HepG2 (cell line): ENCODE measurements at regions not wholly inside any gene's neighbourhood (a gene's known extent, or its start where the extent isn't known, plus 50 kb on each side); places are given as distances from the start of the nearest gene placed in this dataset.
A peak's percentile ranks its signal among the peaks of the same experiment; 100 is the strongest.

ENCODE experiments used
- ERF ChIP-seq: IDR thresholded peaks from 2 replicates; pipeline ENCODE4 v1.6.1; 2018; ENCODE audit warnings: missing biosample characterization, missing genetic modification reagents
- ETV6 ChIP-seq: sonication (generic); formaldehyde crosslinking; conservative IDR thresholded peaks from 2 replicates; pipeline ENCODE4 v1.4.0; 2020; ENCODE audit warnings: missing genetic modification reagents
- HOXD1 ChIP-seq: sonication (generic); formaldehyde crosslinking; IDR thresholded peaks from 2 replicates; pipeline ENCODE4 v1.5.0; 2020; ENCODE audit warnings: missing genetic modification reagents
- LCORL ChIP-seq, 2 experiments: fragments of 450-650 bp in 1 of 2; sonication (generic) in 1 of 2; formaldehyde crosslinking in 1 of 2; IDR thresholded peaks; 2 replicates each; pipeline versions ENCODE4 v1.5.0 to v1.6.1; 2017 to 2020; ENCODE audit warnings: antibody characterized with exemption in 1 of 2, missing genetic modification reagents in 1 of 2
- NFRKB ChIP-seq: fragments of 450-650 bp; IDR thresholded peaks from 2 replicates; pipeline ENCODE4 v1.6.1; 2017
- ZBTB3 ChIP-seq: sonication (generic); formaldehyde crosslinking; IDR thresholded peaks from 2 replicates; pipeline ENCODE4 v1.4.0; 2020; ENCODE audit warnings: low read depth, mild to moderate bottlenecking, moderate library complexity, missing genetic modification reagents, borderline replicate concordance
- ZFYVE20 ChIP-seq: sonication (generic); formaldehyde crosslinking; IDR thresholded peaks from 2 replicates; pipeline ENCODE4 v1.8.0; 2023; ENCODE audit warnings: low read depth, mild to moderate bottlenecking, moderate library complexity, missing genetic modification reagents, borderline replicate concordance
- ZNF703 ChIP-seq: sonication (generic); formaldehyde crosslinking; IDR thresholded peaks from 2 replicates; pipeline ENCODE4 v1.5.1; 2020; ENCODE audit warnings: missing genetic modification reagents, mild to moderate bottlenecking, moderate library complexity, borderline replicate concordance
- ZNF737 ChIP-seq: sonication (generic); formaldehyde crosslinking; IDR thresholded peaks from 2 replicates; pipeline ENCODE4 v1.5.0; 2020; ENCODE audit warnings: missing genetic modification reagents, mild to moderate bottlenecking, borderline replicate concordance
- ZNF776 ChIP-seq: sonication (generic); formaldehyde crosslinking; IDR thresholded peaks from 2 replicates; pipeline ENCODE4 v1.4.0; 2020; ENCODE audit warnings: mild to moderate bottlenecking, missing genetic modification reagents
- TF ChIP-seq, protein P1 (sequence below), 2 experiments: sonication (generic) in 1 of 2; formaldehyde crosslinking in 1 of 2; IDR thresholded peaks; 2 replicates each; pipeline versions ENCODE4 v1.6.1 to v1.9.0; 2014 to 2022; ENCODE audit warnings: antibody characterized with exemption in 1 of 2, borderline replicate concordance in 1 of 2, inconsistent platforms in 1 of 2, low read depth in 1 of 2, missing genetic modification reagents in 1 of 2
- TF ChIP-seq, protein P2 (sequence below): sonication (generic); formaldehyde crosslinking; IDR thresholded peaks from 2 replicates; pipeline ENCODE4 v1.5.0; 2020; ENCODE audit warnings: missing genetic modification reagents, mild to moderate bottlenecking, borderline replicate concordance
- TF ChIP-seq, protein P3 (sequence below): sonication (generic); formaldehyde crosslinking; conservative IDR thresholded peaks from 2 replicates; pipeline ENCODE4 v1.8.0; 2022; ENCODE audit warnings: missing genetic modification reagents
- TF ChIP-seq, protein P4 (sequence below): sonication (generic); formaldehyde crosslinking; IDR thresholded peaks from 2 replicates; pipeline ENCODE4 v1.5.0; 2020; ENCODE audit warnings: mild to moderate bottlenecking, missing genetic modification reagents

DNA sequence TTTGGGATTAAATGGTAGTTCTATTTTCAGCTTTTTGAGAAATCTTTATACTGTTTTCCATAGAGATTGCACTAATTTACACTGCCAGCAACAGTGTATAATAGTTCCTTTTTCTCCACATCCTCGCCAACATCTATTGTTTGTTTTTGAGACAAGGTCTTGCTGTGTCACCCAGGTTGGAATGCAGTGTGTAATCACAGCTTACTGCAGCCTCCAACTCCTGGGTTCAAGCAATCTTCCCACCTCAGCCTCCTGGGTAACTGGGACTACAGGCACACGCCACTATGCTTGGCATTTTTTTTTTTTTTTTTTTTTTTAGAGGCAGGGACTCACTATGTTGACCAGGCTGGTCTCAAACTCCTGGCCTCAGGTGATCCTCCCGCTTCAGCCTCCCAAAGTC is 164.5 kb upstream of the CXADR start (continued):
- TF ChIP-seq, protein P1, sequence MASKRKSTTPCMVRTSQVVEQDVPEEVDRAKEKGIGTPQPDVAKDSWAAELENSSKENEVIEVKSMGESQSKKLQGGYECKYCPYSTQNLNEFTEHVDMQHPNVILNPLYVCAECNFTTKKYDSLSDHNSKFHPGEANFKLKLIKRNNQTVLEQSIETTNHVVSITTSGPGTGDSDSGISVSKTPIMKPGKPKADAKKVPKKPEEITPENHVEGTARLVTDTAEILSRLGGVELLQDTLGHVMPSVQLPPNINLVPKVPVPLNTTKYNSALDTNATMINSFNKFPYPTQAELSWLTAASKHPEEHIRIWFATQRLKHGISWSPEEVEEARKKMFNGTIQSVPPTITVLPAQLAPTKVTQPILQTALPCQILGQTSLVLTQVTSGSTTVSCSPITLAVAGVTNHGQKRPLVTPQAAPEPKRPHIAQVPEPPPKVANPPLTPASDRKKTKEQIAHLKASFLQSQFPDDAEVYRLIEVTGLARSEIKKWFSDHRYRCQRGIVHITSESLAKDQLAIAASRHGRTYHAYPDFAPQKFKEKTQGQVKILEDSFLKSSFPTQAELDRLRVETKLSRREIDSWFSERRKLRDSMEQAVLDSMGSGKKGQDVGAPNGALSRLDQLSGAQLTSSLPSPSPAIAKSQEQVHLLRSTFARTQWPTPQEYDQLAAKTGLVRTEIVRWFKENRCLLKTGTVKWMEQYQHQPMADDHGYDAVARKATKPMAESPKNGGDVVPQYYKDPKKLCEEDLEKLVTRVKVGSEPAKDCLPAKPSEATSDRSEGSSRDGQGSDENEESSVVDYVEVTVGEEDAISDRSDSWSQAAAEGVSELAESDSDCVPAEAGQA (IDR thresholded peaks at IDR 0.05; ENCODE audit: low read depth) = no peak
- TF ChIP-seq, protein P1 (CRISPR knock-in tag; IDR thresholded peaks at IDR 0.05; ENCODE audit: borderline replicate concordance) = no peak
- TF ChIP-seq, protein P2, sequence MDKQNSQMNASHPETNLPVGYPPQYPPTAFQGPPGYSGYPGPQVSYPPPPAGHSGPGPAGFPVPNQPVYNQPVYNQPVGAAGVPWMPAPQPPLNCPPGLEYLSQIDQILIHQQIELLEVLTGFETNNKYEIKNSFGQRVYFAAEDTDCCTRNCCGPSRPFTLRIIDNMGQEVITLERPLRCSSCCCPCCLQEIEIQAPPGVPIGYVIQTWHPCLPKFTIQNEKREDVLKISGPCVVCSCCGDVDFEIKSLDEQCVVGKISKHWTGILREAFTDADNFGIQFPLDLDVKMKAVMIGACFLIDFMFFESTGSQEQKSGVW (CRISPR knock-in tag) = no peak
- TF ChIP-seq HOXD1 (CRISPR knock-in tag) = no peak
- TF ChIP-seq ETV6 = no peak
- TF ChIP-seq ZBTB3 (CRISPR knock-in tag) = no peak
- TF ChIP-seq ERF = no peak
- no peak for TF ChIP-seq LCORL (IDR thresholded peaks at IDR 0.05)
- no peak for TF ChIP-seq LCORL (CRISPR knock-in tag; IDR thresholded peaks at IDR 0.05)
- TF ChIP-seq, protein P3, sequence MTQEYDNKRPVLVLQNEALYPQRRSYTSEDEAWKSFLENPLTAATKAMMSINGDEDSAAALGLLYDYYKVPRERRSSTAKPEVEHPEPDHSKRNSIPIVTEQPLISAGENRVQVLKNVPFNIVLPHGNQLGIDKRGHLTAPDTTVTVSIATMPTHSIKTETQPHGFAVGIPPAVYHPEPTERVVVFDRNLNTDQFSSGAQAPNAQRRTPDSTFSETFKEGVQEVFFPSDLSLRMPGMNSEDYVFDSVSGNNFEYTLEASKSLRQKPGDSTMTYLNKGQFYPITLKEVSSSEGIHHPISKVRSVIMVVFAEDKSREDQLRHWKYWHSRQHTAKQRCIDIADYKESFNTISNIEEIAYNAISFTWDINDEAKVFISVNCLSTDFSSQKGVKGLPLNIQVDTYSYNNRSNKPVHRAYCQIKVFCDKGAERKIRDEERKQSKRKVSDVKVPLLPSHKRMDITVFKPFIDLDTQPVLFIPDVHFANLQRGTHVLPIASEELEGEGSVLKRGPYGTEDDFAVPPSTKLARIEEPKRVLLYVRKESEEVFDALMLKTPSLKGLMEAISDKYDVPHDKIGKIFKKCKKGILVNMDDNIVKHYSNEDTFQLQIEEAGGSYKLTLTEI (CRISPR knock-in tag) = no peak
- no peak for TF ChIP-seq ZNF776 (CRISPR knock-in tag)
- TF ChIP-seq NFRKB = no peak
- no peak for TF ChIP-seq ZNF703 (CRISPR knock-in tag)
- TF ChIP-seq ZFYVE20 (CRISPR knock-in tag) = no peak
- TF ChIP-seq ZNF737 (CRISPR knock-in tag) = no peak
- TF ChIP-seq, protein P4, sequence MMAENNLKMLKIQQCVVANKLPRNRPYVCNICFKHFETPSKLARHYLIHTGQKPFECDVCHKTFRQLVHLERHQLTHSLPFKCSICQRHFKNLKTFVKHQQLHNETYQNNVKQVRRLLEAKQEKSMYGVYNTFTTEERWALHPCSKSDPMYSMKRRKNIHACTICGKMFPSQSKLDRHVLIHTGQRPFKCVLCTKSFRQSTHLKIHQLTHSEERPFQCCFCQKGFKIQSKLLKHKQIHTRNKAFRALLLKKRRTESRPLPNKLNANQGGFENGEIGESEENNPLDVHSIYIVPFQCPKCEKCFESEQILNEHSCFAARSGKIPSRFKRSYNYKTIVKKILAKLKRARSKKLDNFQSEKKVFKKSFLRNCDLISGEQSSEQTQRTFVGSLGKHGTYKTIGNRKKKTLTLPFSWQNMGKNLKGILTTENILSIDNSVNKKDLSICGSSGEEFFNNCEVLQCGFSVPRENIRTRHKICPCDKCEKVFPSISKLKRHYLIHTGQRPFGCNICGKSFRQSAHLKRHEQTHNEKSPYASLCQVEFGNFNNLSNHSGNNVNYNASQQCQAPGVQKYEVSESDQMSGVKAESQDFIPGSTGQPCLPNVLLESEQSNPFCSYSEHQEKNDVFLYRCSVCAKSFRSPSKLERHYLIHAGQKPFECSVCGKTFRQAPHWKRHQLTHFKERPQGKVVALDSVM (CRISPR knock-in tag) = peak; percentile 91
